Liver (tissue), 8 donors: ENCODE measurements at regions not wholly inside any gene's neighbourhood (a gene's known extent, or its start where the extent isn't known, plus 50 kb on each side); places are given as distances from the start of the nearest gene placed in this dataset.

Experiments
- DNase-seq: peaks from one replicate; pipeline ENCODE4 v3.0.0-alpha.2; 2017; ENCODE audit warnings: low spot score
- H3K27ac ChIP-seq, 2 donors: one replicate each; pipeline ENCODE4 v1.7.0; 2013; ENCODE audit warnings: inconsistent platforms in 2 of 2, low read length in 2 of 2, control low read depth in 1 of 2, low read depth in 1 of 2, mild to moderate bottlenecking in 1 of 2
- H3K27me3 ChIP-seq, 4 donors: one replicate each; pipeline versions ENCODE4 v1.6.1 to v1.7.0; 2013; ENCODE audit warnings: low read length in 3 of 4, inconsistent platforms in 1 of 4, mild to moderate bottlenecking in 1 of 4, moderate library complexity in 1 of 4; ENCODE audit not compliant: control insufficient read depth in 4 of 4, insufficient read depth in 4 of 4
- H3K36me3 ChIP-seq, 4 donors: one replicate each; pipeline versions ENCODE4 v1.6.1 to v1.7.0; 2013; ENCODE audit warnings: low read length in 3 of 4, mild to moderate bottlenecking in 3 of 4, low read depth in 1 of 4, moderate library complexity in 1 of 4; ENCODE audit not compliant: control insufficient read depth in 4 of 4, insufficient read depth in 3 of 4
- H3K4me1 ChIP-seq, 4 donors: one replicate each; pipeline versions ENCODE4 v1.6.1 to v1.7.0; 2013; ENCODE audit warnings: low read length in 3 of 4, mild to moderate bottlenecking in 3 of 4, moderate library complexity in 1 of 4; ENCODE audit not compliant: control insufficient read depth in 4 of 4, insufficient read depth in 4 of 4
- H3K4me3 ChIP-seq, 3 donors: one replicate each; pipeline versions ENCODE4 v1.6.1 to v1.7.0; 2013; ENCODE audit warnings: low read length in 3 of 3, control low read depth in 1 of 3, low read depth in 1 of 3, mild to moderate bottlenecking in 1 of 3
- H3K9ac ChIP-seq, 2 donors: one replicate each; pipeline ENCODE4 v1.7.0; 2013; ENCODE audit warnings: low read length in 2 of 2, mild to moderate bottlenecking in 2 of 2, moderate library complexity in 2 of 2, control low read depth in 1 of 2, low read depth in 1 of 2
- H3K9me3 ChIP-seq, 4 donors: one replicate each; pipeline versions ENCODE4 v1.6.1 to v1.7.0; 2013; ENCODE audit warnings: low read length in 3 of 4; ENCODE audit not compliant: control insufficient read depth in 4 of 4
- CTCF ChIP-seq: fragments of 150-350 bp; IDR thresholded peaks from 2 replicates; pipeline ENCODE4 v1.5.1; 2017; ENCODE audit warnings: improper control_type of control experiment, low read depth, low read length; ENCODE audit not compliant: missing input control
- EGR1 ChIP-seq, 2 donors: IDR thresholded peaks; 2 replicates each; pipeline ENCODE4 v1.6.1; 2016 to 2018; ENCODE audit warnings: antibody characterized with exemption in 2 of 2, low read depth in 2 of 2
- FOXA2 ChIP-seq: IDR thresholded peaks from 2 replicates; pipeline ENCODE4 v1.6.1; 2016; ENCODE audit warnings: antibody characterized with exemption
- GABPA ChIP-seq, 2 donors: IDR thresholded peaks in 1 of 2; conservative IDR thresholded peaks in 1 of 2; 2 replicates each; pipeline ENCODE4 v1.6.1; 2016; ENCODE audit warnings: antibody characterized with exemption in 2 of 2, mild to moderate bottlenecking in 1 of 2, moderate library complexity in 1 of 2
- HNF4A ChIP-seq, 2 donors: conservative IDR thresholded peaks; 2 replicates each; pipeline ENCODE4 v1.6.1; 2016; ENCODE audit warnings: antibody characterized with exemption in 2 of 2, mild to moderate bottlenecking in 2 of 2
- HNF4G ChIP-seq: IDR thresholded peaks from 2 replicates; pipeline ENCODE4 v1.6.1; 2016; ENCODE audit warnings: antibody characterized with exemption
- NR2F2 ChIP-seq: IDR thresholded peaks from 2 replicates; pipeline ENCODE4 v1.6.1; 2016; ENCODE audit warnings: antibody characterized with exemption
- RAD21 ChIP-seq, 2 donors: IDR thresholded peaks; 2 replicates each; pipeline ENCODE4 v1.6.1; 2016; ENCODE audit warnings: antibody characterized with exemption in 2 of 2, mild to moderate bottlenecking in 2 of 2
- RXRA ChIP-seq, 2 donors: IDR thresholded peaks; 2 replicates each; pipeline ENCODE4 v1.6.1; 2017 to 2018; ENCODE audit warnings: antibody characterized with exemption in 2 of 2, mild to moderate bottlenecking in 1 of 2
- SP1 ChIP-seq: IDR thresholded peaks from 2 replicates; pipeline ENCODE4 v1.6.1; 2018; ENCODE audit warnings: antibody characterized with exemption, mild to moderate bottlenecking
- TAF1 ChIP-seq: conservative IDR thresholded peaks from 2 replicates; pipeline ENCODE4 v1.6.1; 2016; ENCODE audit warnings: antibody characterized with exemption, mild to moderate bottlenecking
- YY1 ChIP-seq: IDR thresholded peaks from 2 replicates; pipeline ENCODE4 v1.6.1; 2016; ENCODE audit warnings: antibody characterized with exemption, mild to moderate bottlenecking
- WGBS: extraction: QIAGEN DNeasy Blood & Tissue Kit; methylation state at CpG from one replicate; pipeline ENCODE4 v1.1.7; 2013; 5-methylcytosine and 5-hydroxymethylcytosine counted together
- TF ChIP-seq, protein P1 (sequence below): IDR thresholded peaks from 2 replicates; pipeline ENCODE4 v1.6.1; 2016; ENCODE audit warnings: antibody characterized with exemption
- TF ChIP-seq, protein P2 (sequence below): IDR thresholded peaks from 2 replicates; pipeline ENCODE4 v1.6.1; 2016; ENCODE audit warnings: antibody characterized with exemption
- TF ChIP-seq, protein P3 (sequence below): IDR thresholded peaks from 2 replicates; pipeline ENCODE4 v1.6.1; 2016; ENCODE audit warnings: antibody characterized with exemption, mild to moderate bottlenecking
- TF ChIP-seq, protein P4 (sequence below): IDR thresholded peaks from 2 replicates; pipeline ENCODE4 v1.6.1; 2016; ENCODE audit warnings: antibody characterized with exemption
- donor health status: healthy.
- donor health status: healthy.
- donor health status: healthy.
- donor health status: healthy.
- donor health status: healthy.

- TF ChIP-seq EGR1 (IDR thresholded peaks at IDR 0.05; ENCODE audit: low read depth in 2 of 2) (no peak), TAF1 (no peak), YY1 (no peak), RXRA (IDR thresholded peaks at IDR 0.05) (no peak), HNF4G (no peak), NR2F2 (no peak), FOXA2 (no peak)
- TF ChIP-seq, protein P1, sequence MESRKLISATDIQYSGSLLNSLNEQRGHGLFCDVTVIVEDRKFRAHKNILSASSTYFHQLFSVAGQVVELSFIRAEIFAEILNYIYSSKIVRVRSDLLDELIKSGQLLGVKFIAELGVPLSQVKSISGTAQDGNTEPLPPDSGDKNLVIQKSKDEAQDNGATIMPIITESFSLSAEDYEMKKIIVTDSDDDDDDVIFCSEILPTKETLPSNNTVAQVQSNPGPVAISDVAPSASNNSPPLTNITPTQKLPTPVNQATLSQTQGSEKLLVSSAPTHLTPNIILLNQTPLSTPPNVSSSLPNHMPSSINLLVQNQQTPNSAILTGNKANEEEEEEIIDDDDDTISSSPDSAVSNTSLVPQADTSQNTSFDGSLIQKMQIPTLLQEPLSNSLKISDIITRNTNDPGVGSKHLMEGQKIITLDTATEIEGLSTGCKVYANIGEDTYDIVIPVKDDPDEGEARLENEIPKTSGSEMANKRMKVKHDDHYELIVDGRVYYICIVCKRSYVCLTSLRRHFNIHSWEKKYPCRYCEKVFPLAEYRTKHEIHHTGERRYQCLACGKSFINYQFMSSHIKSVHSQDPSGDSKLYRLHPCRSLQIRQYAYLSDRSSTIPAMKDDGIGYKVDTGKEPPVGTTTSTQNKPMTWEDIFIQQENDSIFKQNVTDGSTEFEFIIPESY = no peak
Measured at GRCh38 chr13:61149331-61149730, 266.3 kb downstream of the PCDH20 start (continued).

GRCh38 chr13:61148691-61149315 lies 266.8 kb downstream of the PCDH20 start:
- H3K36me3 ChIP-seq = no peaks in the 10 kb centered on the region
- WGBS = 85% methylated on average over 6 of the region's 6 CpGs
- no peak for DNase-seq

GRCh38 chr13:61148211-61148610 lies 267.4 kb downstream of the PCDH20 start:
- Histone ChIP-seq H3K9ac (no peak overlapping the region), H3K27ac (no peak overlapping the region), H3K4me1 (no peaks in the 10 kb centered on the region), H3K36me3 (no peaks in the 10 kb centered on the region), H3K4me3 (no peak overlapping the region), H3K9me3 (peaks cover 0 to 6% (median 1%) of the 10 kb centered on the region in 4 donors), H3K27me3 (no peaks in the 10 kb centered on the region)
- 33% methylated on average over 1 of the region's 1 CpG for WGBS
- no peak for DNase-seq
- TF ChIP-seq SP1 (no peak), EGR1 (IDR thresholded peaks at IDR 0.05; ENCODE audit: low read depth in 2 of 2) (no peak)

More at GRCh38 chr13:61148691-61149315, 266.8 kb downstream of the PCDH20 start:
- no peak for TF ChIP-seq HNF4A (conservative IDR thresholded peaks at IDR 0.05)
- Histone ChIP-seq H3K4me1 (no peaks in the 10 kb centered on the region), H3K9me3 (peaks cover 0 to 6% (median 1%) of the 10 kb centered on the region in 4 donors), H3K9ac (no peak overlapping the region), H3K27me3 (no peaks in the 10 kb centered on the region), H3K27ac (no peak overlapping the region), H3K4me3 (no peak overlapping the region)

DNA sequence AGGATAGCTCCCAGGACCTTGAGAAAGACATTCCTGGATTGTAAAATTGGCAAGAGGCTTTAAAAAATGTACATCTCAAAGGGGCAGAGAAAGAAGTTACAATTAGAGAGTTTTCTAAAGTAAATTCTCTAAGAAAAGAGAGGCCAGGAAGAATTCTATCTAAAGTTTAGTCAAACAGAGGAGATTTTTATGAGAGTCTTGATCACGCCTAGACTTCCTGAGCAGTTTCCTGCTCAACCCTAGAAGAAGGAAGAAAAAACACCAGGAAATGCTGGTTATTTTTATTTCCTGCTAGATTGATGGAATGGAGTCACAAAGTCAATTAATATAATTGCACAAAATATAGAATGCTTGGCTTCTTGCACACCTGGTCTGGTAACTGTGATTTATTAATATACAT lies 269.1 kb downstream of the PCDH20 start:
- no peak for DNase-seq
- H3K9me3 ChIP-seq = peaks cover 0 to 6% (median 1%) of the 10 kb centered on the region in 4 donors
- WGBS = 59% methylated on average over 1 of the region's 1 CpG
- H3K9ac ChIP-seq = no peak overlapping the region
- no peaks in the 10 kb centered on the region for H3K27me3 ChIP-seq
- no peak overlapping the region for H3K4me3 ChIP-seq
- no peak overlapping the region for H3K27ac ChIP-seq
- no peaks in the 10 kb centered on the region for H3K36me3 ChIP-seq
- H3K4me1 ChIP-seq = no peaks in the 10 kb centered on the region
- TF ChIP-seq, protein P2, sequence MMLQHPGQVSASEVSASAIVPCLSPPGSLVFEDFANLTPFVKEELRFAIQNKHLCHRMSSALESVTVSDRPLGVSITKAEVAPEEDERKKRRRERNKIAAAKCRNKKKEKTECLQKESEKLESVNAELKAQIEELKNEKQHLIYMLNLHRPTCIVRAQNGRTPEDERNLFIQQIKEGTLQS = no peak
- no peak for TF ChIP-seq RAD21 (IDR thresholded peaks at IDR 0.05)
- no peak for TF ChIP-seq YY1
- TF ChIP-seq HNF4A (conservative IDR thresholded peaks at IDR 0.05) = no peak
- TF ChIP-seq HNF4G = no peak
- TF ChIP-seq, protein P3, sequence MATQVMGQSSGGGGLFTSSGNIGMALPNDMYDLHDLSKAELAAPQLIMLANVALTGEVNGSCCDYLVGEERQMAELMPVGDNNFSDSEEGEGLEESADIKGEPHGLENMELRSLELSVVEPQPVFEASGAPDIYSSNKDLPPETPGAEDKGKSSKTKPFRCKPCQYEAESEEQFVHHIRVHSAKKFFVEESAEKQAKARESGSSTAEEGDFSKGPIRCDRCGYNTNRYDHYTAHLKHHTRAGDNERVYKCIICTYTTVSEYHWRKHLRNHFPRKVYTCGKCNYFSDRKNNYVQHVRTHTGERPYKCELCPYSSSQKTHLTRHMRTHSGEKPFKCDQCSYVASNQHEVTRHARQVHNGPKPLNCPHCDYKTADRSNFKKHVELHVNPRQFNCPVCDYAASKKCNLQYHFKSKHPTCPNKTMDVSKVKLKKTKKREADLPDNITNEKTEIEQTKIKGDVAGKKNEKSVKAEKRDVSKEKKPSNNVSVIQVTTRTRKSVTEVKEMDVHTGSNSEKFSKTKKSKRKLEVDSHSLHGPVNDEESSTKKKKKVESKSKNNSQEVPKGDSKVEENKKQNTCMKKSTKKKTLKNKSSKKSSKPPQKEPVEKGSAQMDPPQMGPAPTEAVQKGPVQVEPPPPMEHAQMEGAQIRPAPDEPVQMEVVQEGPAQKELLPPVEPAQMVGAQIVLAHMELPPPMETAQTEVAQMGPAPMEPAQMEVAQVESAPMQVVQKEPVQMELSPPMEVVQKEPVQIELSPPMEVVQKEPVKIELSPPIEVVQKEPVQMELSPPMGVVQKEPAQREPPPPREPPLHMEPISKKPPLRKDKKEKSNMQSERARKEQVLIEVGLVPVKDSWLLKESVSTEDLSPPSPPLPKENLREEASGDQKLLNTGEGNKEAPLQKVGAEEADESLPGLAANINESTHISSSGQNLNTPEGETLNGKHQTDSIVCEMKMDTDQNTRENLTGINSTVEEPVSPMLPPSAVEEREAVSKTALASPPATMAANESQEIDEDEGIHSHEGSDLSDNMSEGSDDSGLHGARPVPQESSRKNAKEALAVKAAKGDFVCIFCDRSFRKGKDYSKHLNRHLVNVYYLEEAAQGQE = no peak
- no peak for TF ChIP-seq NR2F2
- TF ChIP-seq TAF1 = no peak
- TF ChIP-seq, protein P4, sequence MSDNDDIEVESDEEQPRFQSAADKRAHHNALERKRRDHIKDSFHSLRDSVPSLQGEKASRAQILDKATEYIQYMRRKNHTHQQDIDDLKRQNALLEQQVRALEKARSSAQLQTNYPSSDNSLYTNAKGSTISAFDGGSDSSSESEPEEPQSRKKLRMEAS = no peak
- no peak for TF ChIP-seq GABPA (IDR thresholded peaks at IDR 0.05 in 1 of 2, conservative IDR thresholded peaks at IDR 0.05 in 1 of 2)
- no peak for TF ChIP-seq CTCF
- no peak for TF ChIP-seq EGR1 (IDR thresholded peaks at IDR 0.05; ENCODE audit: low read depth in 2 of 2)
